ENCODE measurements at regions not wholly inside any gene's neighbourhood (a gene's known extent, or its start where the extent isn't known, plus 50 kb on each side); places are given as distances from the start of the nearest gene placed in this dataset.

- Histone ChIP-seq H3K9ac (ENCODE audit: low read length) (no peak overlapping the region), H4K20me1 (ENCODE audit: insufficient read depth) (no peaks in the 10 kb centered on the region), H3K4me3 (replicated peaks in 1 of 2; ENCODE audit: low read depth in 1 of 2, low read length in 2 of 2) (no peak overlapping the region), H3K36me3 (ENCODE audit: control insufficient read depth in 1 of 2, insufficient read depth in 2 of 2, low read length in 2 of 2) (no peaks in the 10 kb centered on the region), H3K4me1 (ENCODE audit: control insufficient read depth in 1 of 2, insufficient read depth in 2 of 2, low read length in 2 of 2) (no peaks in the 10 kb centered on the region), H3K9me2 (ENCODE audit: insufficient read depth) (no peaks in the 10 kb centered on the region), H2AFZ (ENCODE audit: low read depth, low read length, poor library complexity, severe bottlenecking) (no peak overlapping the region), H3K9me3 (ENCODE audit: control insufficient read depth in 1 of 2, insufficient read depth in 1 of 2, low read depth in 1 of 2, low read length in 2 of 2) (no peaks in the 10 kb centered on the region), H3K27me3 (ENCODE audit: insufficient read depth, low read length) (no peaks in the 10 kb centered on the region), H3K79me2 (ENCODE audit: insufficient read depth, low read length) (no peaks in the 10 kb centered on the region), H3K4me2 (ENCODE audit: low read length) (no peak overlapping the region), H3K27ac (ENCODE audit: low read depth, low read length) (no peak overlapping the region)
- ATAC-seq (no peak), DNase-seq (ENCODE audit: low read depth, low spot score) (no peak)
- ChIA-PET POLR2A (no interaction called here), RAD21 (ENCODE audit: low non-redundant PET in 1 of 2, low total read pairs in 2 of 2, uncharacterized antibody in 2 of 2, unreplicated experiment in 2 of 2) (no interaction called here), CTCF (no interaction called here)
- intact Hi-C loops (cut with micrococcal nuclease): no loop called here
- TF ChIP-seq CBX3 (IDR thresholded peaks at IDR 0.05; ENCODE audit: low read depth) (no peak), TCF7L2 (IDR thresholded peaks at IDR 0.05; ENCODE audit: borderline replicate concordance, extremely low read depth, insufficient read depth, insufficient read length) (no peak), SIN3A (IDR thresholded peaks at IDR 0.05; ENCODE audit: low read depth) (no peak), JUND (IDR thresholded peaks at IDR 0.05) (no peak)
- no TSS peak for BruUV-seq (replicated peaks)
These were observed 165.4 kb downstream of the RBM43 start for GRCh38 chr2:151096235-151096634.

GRCh38 chr2:151095463-151095862, 166.2 kb downstream of the RBM43 start:
- no peak for DNase-seq (ENCODE audit: low read depth, low spot score)
- Histone ChIP-seq H3K4me3 (replicated peaks in 1 of 2; ENCODE audit: low read depth in 1 of 2, low read length in 2 of 2) (no peak overlapping the region), H3K9me2 (ENCODE audit: insufficient read depth) (no peaks in the 10 kb centered on the region), H3K4me1 (ENCODE audit: control insufficient read depth in 1 of 2, insufficient read depth in 2 of 2, low read length in 2 of 2) (no peaks in the 10 kb centered on the region), H3K9ac (ENCODE audit: low read length) (no peak overlapping the region), H2AFZ (ENCODE audit: low read depth, low read length, poor library complexity, severe bottlenecking) (no peak overlapping the region), H3K9me3 (ENCODE audit: control insufficient read depth in 1 of 2, insufficient read depth in 1 of 2, low read depth in 1 of 2, low read length in 2 of 2) (no peaks in the 10 kb centered on the region), H3K4me2 (ENCODE audit: low read length) (no peak overlapping the region), H3K36me3 (ENCODE audit: control insufficient read depth in 1 of 2, insufficient read depth in 2 of 2, low read length in 2 of 2) (no peaks in the 10 kb centered on the region), H4K20me1 (ENCODE audit: insufficient read depth) (no peaks in the 10 kb centered on the region), H3K27ac (ENCODE audit: low read depth, low read length) (no peak overlapping the region), H3K79me2 (ENCODE audit: insufficient read depth, low read length) (no peaks in the 10 kb centered on the region), H3K27me3 (ENCODE audit: insufficient read depth, low read length) (no peaks in the 10 kb centered on the region)
- TF ChIP-seq ELF1 (IDR thresholded peaks at IDR 0.05; ENCODE audit: borderline replicate concordance, low read depth) (no peak), ATF3 (IDR thresholded peaks at IDR 0.05) (no peak), JUND (IDR thresholded peaks at IDR 0.05) (no peak), POLR2AphosphoS5 (IDR thresholded peaks at IDR 0.05; ENCODE audit: low read depth, low read length) (no peak), RAD21 (IDR thresholded peaks at IDR 0.05; ENCODE audit: low read depth) (no peak), ZNF274 (IDR thresholded peaks at IDR 0.05; ENCODE audit: low read depth, low read length) (no peak), EGR1 (IDR thresholded peaks at IDR 0.05; ENCODE audit: low read depth) (no peak), SRF (IDR thresholded peaks at IDR 0.05; ENCODE audit: low read depth) (no peak), MAX (IDR thresholded peaks at IDR 0.05) (no peak), EZH2phosphoT487 (IDR thresholded peaks at IDR 0.05; ENCODE audit: borderline replicate concordance) (no peak), CBX3 (IDR thresholded peaks at IDR 0.05; ENCODE audit: low read depth) (no peak), SP1 (IDR thresholded peaks at IDR 0.05; ENCODE audit: low read depth) (no peak), EZH2 (IDR thresholded peaks at IDR 0.05) (no peak), TCF7L2 (IDR thresholded peaks at IDR 0.05; ENCODE audit: borderline replicate concordance, extremely low read depth, insufficient read depth, insufficient read length) (no peak), POLR2A (IDR thresholded peaks at IDR 0.05; ENCODE audit: borderline replicate concordance, extremely low read depth, insufficient read depth, insufficient read length) (no peak)
- POLR2A ChIA-PET: no interaction called here
- BruUV-seq (replicated peaks): no TSS peak
- CTCF ChIA-PET: no interaction called here
- ATAC-seq: no peak
- intact Hi-C loops (cut with micrococcal nuclease): no loop called here
- RAD21 ChIA-PET (ENCODE audit: low non-redundant PET in 1 of 2, low total read pairs in 2 of 2, uncharacterized antibody in 2 of 2, unreplicated experiment in 2 of 2): no interaction called here
